Stimulated activated CD8-positive, alpha-beta memory T cell treated with anti-CD3 and anti-CD28 coated beads, Interleukin-4, amount 100 ng/mL, for 48 hours (primary cell): ENCODE measurements at regions not wholly inside any gene's neighbourhood (a gene's known extent, or its start where the extent isn't known, plus 50 kb on each side); places are given as distances from the start of the nearest gene placed in this dataset.

Experiments
- DNase-seq: peaks from one replicate; pipeline ENCODE4 v3.0.0-alpha.2; 2020

GRCh38 chr19:32141840-32142511, 203.4 kb upstream of the ZNF507 start:
- DNase-seq = no peak

GRCh38 chr19:32146664-32147063, 198.7 kb upstream of the ZNF507 start:
- no peak for DNase-seq

- no peak for DNase-seq
Observed at GRCh38 chr19:32150605-32151004, 194.8 kb upstream of the ZNF507 start.

GRCh38 chr19:32154418-32154817, 191.0 kb upstream of the ZNF507 start:
- no peak for DNase-seq

- DNase-seq = no peak
Observed at GRCh38 chr19:32164384-32164992, 180.9 kb upstream of the ZNF507 start.

- no peak for DNase-seq
Observed at GRCh38 chr19:32165141-32165540, 180.3 kb upstream of the ZNF507 start.

- DNase-seq = no peak
Observed at GRCh38 chr19:32165750-32166149, 179.7 kb upstream of the ZNF507 start.

GRCh38 chr19:32166238-32166637, 179.2 kb upstream of the ZNF507 start:
- no peak for DNase-seq

GRCh38 chr19:32168111-32168510, 177.3 kb upstream of the ZNF507 start:
- no peak for DNase-seq

- DNase-seq = no peak
Observed at GRCh38 chr19:32168606-32169005, 176.8 kb upstream of the ZNF507 start.

GRCh38 chr19:32171719-32172151, 173.7 kb upstream of the ZNF507 start:
- no peak for DNase-seq

- DNase-seq = no peak
Observed at GRCh38 chr19:32172566-32173160, 172.7 kb upstream of the ZNF507 start.

- DNase-seq = no peak
Observed at GRCh38 chr19:32173836-32174235, 171.6 kb upstream of the ZNF507 start.

GRCh38 chr19:32174386-32175113, 170.9 kb upstream of the ZNF507 start:
- DNase-seq = no peak

GRCh38 chr19:32176591-32176990, 168.8 kb upstream of the ZNF507 start:
- no peak for DNase-seq

- DNase-seq = no peak
Observed at GRCh38 chr19:32177686-32178085, 167.7 kb upstream of the ZNF507 start.

- DNase-seq = no peak
Observed at GRCh38 chr19:32178401-32178800, 167.0 kb upstream of the ZNF507 start.

- DNase-seq = no peak
Observed at GRCh38 chr19:32178956-32179355, 166.5 kb upstream of the ZNF507 start.

GRCh38 chr19:32181216-32181920, 164.0 kb upstream of the ZNF507 start:
- no peak for DNase-seq

- no peak for DNase-seq
Observed at GRCh38 chr19:32186542-32187330, 158.7 kb upstream of the ZNF507 start.

- DNase-seq = no peak
Observed at GRCh38 chr19:32188921-32189320, 156.5 kb upstream of the ZNF507 start.
